ENCODE measurements at regions not wholly inside any gene's neighbourhood (a gene's known extent, or its start where the extent isn't known, plus 50 kb on each side); places are given as distances from the start of the nearest gene placed in this dataset.

DNA sequence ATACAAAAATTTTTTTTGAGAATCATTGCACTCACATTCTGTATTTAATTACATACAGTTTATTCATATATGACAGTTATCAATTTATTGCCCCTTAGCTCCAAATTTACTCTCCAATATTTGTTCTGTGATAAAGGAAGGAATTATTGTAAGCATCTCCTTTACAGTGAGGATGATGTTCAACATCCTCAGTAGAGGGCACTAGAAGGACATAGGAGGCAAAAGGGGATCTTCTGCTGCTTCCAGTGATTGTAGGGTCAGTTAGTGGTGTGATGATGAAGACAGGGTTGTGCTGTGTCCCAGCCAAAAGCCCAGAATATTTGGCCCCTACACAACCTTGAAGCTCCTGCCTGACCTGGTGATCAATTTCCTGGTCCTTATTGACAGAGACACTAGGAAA lies 89.9 kb upstream of the DCBLD2 start:
- no peak for TF ChIP-seq POLR2A (IDR thresholded peaks at IDR 0.05)
- TF ChIP-seq, protein P1, sequence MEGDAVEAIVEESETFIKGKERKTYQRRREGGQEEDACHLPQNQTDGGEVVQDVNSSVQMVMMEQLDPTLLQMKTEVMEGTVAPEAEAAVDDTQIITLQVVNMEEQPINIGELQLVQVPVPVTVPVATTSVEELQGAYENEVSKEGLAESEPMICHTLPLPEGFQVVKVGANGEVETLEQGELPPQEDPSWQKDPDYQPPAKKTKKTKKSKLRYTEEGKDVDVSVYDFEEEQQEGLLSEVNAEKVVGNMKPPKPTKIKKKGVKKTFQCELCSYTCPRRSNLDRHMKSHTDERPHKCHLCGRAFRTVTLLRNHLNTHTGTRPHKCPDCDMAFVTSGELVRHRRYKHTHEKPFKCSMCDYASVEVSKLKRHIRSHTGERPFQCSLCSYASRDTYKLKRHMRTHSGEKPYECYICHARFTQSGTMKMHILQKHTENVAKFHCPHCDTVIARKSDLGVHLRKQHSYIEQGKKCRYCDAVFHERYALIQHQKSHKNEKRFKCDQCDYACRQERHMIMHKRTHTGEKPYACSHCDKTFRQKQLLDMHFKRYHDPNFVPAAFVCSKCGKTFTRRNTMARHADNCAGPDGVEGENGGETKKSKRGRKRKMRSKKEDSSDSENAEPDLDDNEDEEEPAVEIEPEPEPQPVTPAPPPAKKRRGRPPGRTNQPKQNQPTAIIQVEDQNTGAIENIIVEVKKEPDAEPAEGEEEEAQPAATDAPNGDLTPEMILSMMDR (IDR thresholded peaks at IDR 0.05): no peak

Measured in Peyer's patch (tissue), 4 donors.